Daoy (cell line): ENCODE measurements at regions not wholly inside any gene's neighbourhood (a gene's known extent, or its start where the extent isn't known, plus 50 kb on each side); places are given as distances from the start of the nearest gene placed in this dataset.

Source experiments
- DNase-seq: peaks from one replicate; pipeline ENCODE4 v3.0.0-alpha.2; 2015; ENCODE audit warnings: low read depth

GRCh38 chr7:106196460-106197021 lies 84.4 kb upstream of the SYPL1 start:
- no peak for DNase-seq

- no peak for DNase-seq
Observed at GRCh38 chr7:106193661-106194060, 81.5 kb upstream of the SYPL1 start.

GRCh38 chr7:106190589-106191330 lies 78.6 kb upstream of the SYPL1 start:
- peak; percentile 25 for DNase-seq

DNA sequence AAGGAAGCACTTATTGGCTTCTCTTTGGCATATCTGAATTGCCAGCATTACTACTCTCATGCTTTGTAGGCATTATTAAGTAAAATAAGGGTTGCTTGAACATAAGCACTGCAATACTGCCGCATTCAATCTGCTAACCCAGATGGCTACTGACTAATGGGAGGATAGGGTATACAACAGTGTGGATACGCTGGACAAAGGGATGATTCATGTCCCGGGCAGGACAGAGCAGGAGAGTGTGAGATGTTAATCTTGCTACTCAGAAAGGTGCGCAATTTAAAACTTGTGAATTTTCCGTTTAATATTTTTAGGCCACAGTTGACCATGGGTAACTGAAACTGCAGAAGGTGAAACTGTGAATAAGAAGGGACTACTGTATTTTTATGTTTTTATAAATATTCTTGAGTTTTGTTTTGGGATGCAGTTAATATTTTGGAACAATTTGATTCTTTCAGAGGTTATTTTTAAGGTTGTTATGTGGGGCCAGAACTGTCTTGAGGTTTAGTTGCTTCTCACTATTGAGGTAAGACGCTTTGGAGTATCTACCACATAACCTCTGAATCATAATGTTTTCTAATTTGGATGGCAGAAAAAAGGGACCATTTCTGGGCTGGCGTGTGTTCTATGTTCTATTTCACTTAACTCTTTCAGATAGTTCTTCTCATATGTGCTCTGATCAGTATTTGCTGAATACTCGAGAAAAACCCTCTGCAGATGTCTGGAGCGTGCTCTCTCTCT lies 75.7 kb upstream of the SYPL1 start:
- DNase-seq = no peak

- no peak for DNase-seq
Observed at GRCh38 chr7:106185719-106186118, 73.6 kb upstream of the SYPL1 start.

DNA sequence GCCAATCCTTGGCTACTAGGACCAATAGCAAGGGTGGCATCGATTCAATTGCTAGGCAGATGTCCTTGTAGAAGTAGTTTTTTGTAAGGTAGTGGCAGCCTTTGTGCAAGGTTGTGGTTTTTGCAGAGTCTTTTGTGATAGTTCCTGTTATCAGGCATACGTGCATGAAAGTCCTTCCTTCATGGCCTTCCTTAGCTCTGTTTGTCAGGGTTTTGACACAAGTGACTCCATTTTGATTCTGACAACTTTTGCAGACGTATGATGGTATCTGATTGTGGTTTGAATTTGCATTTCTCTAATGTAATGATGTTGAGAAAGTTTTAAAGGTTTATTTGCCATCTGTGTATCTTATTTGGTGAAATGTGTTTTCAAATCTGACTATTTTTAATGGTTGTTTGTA lies 71.8 kb upstream of the SYPL1 start:
- DNase-seq = no peak

DNA sequence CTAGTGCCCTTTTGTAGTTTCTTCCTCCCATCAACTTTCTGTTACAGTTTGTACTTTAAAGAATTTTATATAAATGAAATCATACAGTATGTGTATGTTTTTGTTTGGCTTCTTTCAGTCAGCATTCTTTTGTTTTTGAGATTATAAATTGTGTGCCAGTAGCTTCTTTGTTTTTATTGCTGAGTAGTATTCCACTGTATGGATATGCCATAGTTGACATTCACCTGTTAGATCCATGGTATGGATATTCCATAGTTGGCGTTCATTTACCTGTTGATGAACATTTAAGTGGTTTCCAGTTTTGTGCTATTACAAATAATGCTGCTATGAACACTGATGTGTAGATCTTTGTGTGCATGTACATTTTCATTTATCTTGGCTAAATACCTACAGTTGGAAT lies 70.8 kb upstream of the SYPL1 start:
- no peak for DNase-seq

GRCh38 chr7:106181658-106182265 lies 69.7 kb upstream of the SYPL1 start:
- no peak for DNase-seq

- no peak for DNase-seq
Observed at GRCh38 chr7:106180721-106181120, 68.6 kb upstream of the SYPL1 start.

DNA sequence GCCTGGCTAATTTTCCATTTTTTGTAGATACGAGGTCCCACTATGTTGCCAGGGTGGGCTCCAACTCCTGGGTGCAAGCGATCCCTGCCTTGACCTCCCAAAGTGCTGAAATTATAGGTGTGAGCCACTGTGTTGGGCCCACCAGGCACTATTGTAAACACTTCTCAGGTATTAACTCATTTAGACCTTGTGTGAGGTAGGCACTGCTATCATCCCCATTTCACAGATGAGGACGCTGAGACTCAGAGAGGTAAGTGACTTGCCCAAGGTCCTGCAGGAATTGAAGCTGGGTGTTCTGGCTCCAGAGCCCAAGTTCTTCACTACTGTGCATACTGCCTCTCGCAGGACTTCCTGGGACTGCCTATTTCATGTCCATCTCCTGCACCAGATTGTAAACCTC lies 67.1 kb upstream of the SYPL1 start:
- no peak for DNase-seq

GRCh38 chr7:106178593-106179134 lies 66.6 kb upstream of the SYPL1 start:
- peak; percentile 65 for DNase-seq

DNA sequence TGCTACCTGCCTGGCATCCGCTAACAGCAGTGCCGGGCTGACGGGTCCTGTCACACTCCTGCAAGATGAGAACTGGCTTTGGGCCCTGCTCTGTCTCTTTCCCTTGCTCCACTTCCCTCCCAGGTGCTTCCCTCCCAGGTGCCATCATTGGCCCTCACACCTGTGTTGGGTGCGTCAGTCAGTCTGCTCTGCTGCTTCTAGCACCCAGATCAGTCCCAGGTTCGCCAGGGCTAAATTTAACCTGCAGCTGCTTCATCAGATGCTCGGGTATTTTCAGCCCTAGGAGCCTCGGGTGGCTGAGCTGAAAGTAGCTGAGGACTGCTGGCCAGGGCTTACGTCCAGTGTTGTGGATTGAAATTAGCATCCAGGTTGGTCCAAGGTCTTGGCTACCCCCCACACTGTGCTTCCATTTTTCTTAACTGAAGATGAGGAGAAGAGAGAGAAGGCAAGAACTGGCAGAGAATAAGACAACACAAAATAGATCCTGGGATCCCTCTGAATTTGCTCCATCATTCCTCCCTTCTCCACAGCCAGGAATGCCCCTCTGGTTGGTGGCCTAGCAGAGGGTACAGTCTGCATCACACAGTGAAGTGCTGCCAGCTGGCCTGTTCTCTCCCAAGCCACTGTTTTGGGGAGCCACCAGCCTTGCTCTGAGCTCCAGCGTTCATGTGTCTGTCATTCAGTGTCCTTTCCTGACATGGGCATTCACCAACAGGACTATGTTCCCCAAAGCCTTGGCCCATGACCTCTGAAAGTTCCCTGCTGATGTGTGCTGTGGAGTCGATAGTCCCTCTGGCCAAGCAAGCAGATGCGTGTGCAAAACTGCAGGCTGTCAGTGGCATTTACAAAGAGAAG lies 65.9 kb upstream of the SYPL1 start:
- DNase-seq = no peak

- no peak for DNase-seq
Observed at GRCh38 chr7:106177300-106177690, 65.2 kb upstream of the SYPL1 start.

DNA sequence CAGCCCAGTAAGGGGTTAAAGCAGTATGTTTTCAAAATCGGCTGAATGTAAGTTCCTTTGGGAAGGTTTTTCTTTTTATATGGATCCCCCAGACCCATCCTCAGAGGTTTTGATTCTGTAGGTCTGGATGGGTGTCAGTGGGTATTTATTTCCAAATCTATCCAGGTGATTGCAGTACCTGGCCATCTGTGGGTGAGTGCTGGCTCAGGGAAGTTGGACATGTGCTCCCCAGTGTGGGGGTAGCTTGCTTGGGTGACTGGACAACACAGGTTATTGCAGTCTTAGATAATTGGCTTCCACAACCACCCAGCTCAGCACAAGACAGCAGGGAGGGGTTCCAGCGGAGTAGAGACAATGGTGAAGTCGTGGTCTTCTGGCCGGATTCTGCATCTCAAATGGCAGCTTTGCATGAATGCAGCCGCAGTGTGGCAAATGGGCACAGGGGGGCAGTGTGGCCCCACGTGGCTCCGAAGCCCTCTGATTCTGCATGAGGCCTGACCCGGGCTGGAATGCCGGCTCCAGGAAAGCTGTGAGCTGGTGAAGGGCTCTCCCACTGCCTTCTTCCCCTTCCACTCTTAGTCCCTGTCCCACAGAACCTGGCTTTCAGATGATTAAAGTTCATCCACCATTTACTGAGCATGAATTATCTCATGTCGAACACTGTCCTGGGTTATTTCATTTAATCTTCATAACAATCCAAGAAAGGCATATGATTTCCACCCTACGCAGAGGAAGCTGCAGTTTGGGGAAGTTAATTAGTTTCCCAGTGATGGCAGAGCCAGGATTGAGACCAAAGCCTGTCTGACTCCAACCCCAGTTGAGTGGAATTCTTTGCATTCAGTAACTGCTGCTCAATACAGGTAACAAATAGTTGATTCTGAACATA lies 64.5 kb upstream of the SYPL1 start:
- DNase-seq = peak; percentile 91

DNA sequence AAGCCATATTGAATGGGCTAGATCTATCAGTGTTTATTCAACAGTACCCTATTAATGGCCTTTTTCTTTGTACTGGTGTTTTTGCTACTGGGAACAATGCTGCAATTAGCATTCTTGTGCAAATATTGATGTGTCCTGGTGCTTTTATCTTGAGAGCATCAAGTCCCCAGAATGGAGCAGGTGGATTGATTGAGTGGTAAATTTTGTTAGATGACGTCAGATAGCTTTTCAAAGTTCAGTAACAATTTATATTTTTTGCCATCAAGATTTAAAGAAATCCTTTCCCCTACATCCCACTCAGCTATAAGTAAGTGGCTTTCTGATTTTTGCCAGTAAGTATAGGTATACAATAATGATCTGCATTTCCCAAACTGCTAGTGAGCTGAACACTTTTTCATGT lies 63.4 kb upstream of the SYPL1 start:
- DNase-seq = no peak

- no peak for DNase-seq
Observed at GRCh38 chr7:106170651-106171050, 58.5 kb upstream of the SYPL1 start.

GRCh38 chr7:106169821-106170610 lies 57.9 kb upstream of the SYPL1 start:
- DNase-seq = no peak

DNA sequence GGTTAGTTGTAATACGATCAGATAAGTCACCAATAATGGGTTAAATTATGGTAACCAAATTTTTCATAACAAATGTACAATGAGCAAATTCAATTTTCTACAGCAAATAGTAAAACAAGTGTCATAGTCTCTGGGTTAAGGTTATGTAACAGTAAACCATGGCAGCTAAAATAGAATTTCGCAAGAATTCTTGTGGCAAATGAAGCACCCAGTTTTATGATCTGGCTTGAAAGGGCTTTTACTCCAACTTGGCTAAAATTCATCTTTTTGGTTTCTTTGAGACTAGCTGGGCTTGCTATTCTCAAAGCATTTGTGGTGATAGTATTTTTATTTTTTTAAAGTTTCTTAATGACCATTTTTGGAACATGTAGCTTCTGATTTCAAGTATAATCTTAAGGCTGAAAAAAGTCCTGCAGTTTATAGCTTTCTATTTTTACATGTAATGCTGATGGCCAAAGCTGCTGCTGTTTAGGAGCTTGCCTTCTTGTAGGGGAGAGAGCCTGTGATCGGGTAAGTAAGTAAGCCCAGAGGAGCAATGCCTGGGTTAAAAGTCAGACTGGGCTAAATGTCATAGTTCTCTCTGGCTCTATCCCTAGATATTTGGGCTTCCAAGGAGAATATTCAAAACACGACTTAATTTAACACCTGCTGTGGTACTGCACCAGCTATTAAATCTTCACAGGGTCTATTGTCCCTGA lies 55.5 kb upstream of the SYPL1 start:
- no peak for DNase-seq
